Fibroblast of lung (primary cell): ENCODE measurements at regions not wholly inside any gene's neighbourhood (a gene's known extent, or its start where the extent isn't known, plus 50 kb on each side); places are given as distances from the start of the nearest gene placed in this dataset.

Source experiments
- CTCF ChIP-seq, 2 donors: IDR thresholded peaks in 1 of 2; conservative IDR thresholded peaks in 1 of 2; 1 replicate in 1 of 2; 2 replicates in 1 of 2; pipeline ENCODE4 v1.5.1; 2011 to 2012; ENCODE audit warnings: low read length in 2 of 2, control low read depth in 1 of 2, inconsistent platforms in 1 of 2, low read depth in 1 of 2, mild to moderate bottlenecking in 1 of 2
- EZH2 ChIP-seq: IDR thresholded peaks from 2 replicates; pipeline ENCODE4 v1.5.1; 2012; ENCODE audit warnings: low read length, control low read depth, mild to moderate bottlenecking; ENCODE audit errors: missing control alignments

GRCh38 chr7:115297656-115298055 is 375.8 kb downstream of the MDFIC start:
- no peak for TF ChIP-seq CTCF (conservative IDR thresholded peaks at IDR 0.05 in 1 of 2, IDR thresholded peaks at IDR 0.05 in 1 of 2; ENCODE audit: low read depth in 1 of 2, low read length in 2 of 2)
- no peak for TF ChIP-seq EZH2
